HG03575 (cell line): ENCODE measurements at regions not wholly inside any gene's neighbourhood (a gene's known extent, or its start where the extent isn't known, plus 50 kb on each side); places are given as distances from the start of the nearest gene placed in this dataset.
"Not testable (repeated sequence)": the region's sequence is repeated elsewhere in the genome, so short reads cannot be mapped to it uniquely, and the experiment has no call there.

Source experiments
- ATAC-seq: cut with Tn5 transposase; IDR thresholded peaks from one replicate; pipeline ENCODE4 v1.9.1; 2021; ENCODE audit not compliant: unreplicated experiment, insufficient number of reproducible peaks, low FRiP score; ENCODE audit errors: extremely low read depth

DNA sequence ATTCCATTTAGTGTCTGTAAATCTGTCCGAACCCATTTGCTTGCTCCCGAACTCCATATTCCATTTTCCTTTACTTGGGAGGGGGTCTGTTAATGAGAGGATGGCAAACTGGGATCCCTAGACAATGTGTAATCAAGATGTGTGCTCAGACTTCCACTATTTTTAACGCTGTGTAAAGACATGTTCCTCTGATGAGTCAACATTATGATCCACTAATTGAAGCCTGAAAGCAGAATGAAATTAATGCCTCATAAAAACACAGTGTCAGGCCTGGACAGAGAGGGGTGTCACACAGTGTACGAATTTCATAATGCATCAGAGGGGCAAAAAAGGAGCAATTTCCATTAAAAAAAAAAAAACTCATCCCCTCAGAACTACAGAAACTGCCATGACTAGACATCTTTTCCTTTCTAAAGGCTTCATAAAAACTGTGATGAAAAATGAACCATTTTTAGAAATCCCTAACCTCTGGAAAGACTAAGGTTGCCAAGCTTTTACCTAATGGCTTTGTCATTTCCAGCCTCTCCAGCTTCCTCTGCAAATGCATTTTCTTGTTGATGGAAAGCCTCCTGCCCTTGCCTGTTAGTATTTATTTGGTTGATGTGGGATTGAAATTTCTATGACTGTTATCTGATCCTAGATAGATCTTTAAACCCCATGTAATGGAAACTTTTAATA is 209.2 kb upstream of the DCC start:
- ATAC-seq = no peak

DNA sequence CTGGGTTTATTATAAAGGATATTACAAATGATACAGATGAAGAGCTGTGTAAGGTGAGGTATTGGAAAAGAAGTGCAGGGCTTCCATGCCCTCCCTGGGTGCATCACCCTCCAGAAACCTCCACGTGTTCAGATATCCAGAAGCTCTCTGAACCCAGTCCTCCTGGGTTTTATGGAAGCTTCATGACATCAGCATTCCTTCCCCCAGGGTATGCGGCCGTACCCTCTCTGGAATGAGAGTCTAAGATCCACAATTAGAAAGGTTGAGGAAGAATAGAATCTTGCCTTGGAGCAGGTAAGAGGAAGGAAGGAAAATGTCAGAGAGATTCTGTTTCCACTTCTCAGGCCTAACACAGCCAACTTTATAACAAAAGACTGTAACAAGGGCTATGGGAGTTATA is 208.2 kb upstream of the DCC start:
- ATAC-seq = no peak

DNA sequence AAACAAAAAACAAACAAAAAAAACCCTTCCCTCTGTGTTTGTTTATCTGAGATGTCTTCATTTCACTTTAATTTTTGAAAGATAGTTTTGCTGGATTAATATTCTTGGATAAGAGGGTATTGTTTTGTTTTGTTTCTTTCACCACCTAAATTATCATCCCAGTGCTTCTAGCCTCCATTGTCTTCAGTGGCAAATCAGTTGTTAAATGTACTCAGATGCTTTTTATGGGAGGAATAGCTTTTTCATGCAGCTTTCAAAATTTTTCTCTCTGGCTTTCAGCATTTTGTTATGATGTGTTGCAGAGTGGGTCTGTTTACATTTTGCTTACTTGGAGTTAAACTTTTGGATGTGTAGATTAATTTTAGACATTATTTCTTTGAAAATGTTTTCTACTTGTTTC is 203.5 kb upstream of the DCC start:
- ATAC-seq = no peak

DNA sequence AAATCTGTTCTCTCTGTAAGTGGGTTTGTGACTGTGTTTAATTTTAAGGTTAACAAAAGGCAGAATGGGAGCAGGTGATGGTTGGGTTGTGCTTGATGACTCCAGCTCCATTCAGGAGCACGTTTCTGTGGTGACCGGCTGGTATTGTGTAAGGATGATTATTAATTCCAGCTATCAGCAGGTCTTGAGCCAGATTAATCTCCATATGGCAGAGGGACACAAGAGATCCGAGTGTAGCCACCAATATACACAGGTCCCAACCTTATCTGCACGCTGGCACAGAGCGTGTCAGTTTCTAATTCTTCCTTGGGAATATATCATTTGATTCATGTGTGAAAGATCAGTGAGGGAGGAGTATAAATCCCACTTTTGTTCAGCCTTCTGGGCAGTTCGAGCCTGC is 199.0 kb upstream of the DCC start:
- no peak for ATAC-seq

DNA sequence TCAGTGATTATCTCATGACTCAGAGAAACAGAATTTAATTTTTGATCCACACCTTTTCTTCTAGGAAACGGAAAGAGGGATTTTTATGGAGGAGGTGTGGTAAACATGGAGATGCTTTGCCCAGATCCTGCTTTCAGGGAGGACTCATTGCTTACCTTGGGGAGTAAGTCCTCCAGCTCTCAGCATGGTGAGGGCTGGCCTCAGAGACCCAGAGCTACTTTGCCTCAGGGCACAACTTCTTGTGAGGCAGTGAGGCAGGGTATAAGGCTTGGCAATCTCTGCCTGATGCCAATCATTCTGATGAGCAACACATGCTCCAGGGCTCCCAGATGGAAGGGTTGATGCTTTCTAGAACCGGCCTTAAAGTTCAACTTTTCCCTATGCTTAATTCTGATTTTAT is 189.9 kb upstream of the DCC start:
- ATAC-seq = no peak

DNA sequence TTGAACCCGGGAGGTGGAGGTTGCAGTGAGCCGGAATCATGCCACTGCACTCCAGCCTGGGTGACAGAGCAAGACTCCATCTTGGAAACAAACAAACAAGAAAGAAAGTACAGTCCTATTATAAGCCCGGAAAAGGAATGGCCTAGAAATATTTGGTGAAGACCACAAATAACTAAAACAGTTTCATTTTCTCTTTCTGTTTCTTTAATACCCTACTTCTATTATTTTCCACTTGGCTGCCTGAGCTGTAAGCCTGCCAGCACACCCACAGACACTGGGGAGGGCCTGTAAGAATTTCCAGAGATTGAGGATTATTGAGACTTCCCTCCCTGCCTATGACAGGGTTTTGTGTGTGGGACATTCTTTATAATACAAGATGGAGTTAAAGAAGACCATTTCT is 188.0 kb upstream of the DCC start:
- ATAC-seq = no peak

DNA sequence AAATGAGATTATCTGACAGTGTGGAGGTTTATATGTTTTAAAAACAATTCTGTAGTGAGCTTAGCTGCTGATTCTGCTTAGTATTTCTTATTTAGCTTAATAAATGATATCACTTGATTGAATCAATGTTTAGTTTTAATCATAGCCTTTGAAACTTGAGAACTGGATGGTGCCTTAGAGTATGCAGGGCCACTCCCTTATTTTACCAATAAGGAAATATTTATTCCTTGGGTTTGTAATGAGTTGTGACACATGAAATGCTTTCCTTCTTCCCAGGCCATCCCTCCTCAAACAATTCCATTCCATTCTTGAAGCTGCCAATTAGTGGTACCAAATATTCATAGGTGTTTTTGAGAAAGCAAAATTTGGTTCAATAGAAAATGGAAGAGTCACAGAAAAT is 183.8 kb upstream of the DCC start:
- no peak for ATAC-seq

DNA sequence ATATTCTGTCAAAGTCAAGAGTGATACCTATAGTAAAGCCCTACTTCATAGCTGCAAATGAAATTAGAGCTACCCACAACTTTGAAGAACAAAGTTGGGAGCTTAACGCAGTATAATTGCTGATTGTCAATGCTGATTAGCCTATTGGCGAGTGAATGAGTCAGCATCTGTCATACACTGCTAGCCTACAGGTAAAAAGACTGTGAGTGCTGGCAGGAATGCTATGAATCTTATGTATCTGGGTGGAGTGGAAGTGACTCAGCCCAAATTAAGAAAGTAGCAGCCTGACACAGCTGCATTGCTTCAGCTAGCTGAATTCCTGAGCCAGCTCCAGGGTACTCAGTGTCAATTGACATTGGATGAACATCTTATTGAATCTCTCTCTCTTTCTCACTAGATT is 179.4 kb upstream of the DCC start:
- ATAC-seq = no peak

DNA sequence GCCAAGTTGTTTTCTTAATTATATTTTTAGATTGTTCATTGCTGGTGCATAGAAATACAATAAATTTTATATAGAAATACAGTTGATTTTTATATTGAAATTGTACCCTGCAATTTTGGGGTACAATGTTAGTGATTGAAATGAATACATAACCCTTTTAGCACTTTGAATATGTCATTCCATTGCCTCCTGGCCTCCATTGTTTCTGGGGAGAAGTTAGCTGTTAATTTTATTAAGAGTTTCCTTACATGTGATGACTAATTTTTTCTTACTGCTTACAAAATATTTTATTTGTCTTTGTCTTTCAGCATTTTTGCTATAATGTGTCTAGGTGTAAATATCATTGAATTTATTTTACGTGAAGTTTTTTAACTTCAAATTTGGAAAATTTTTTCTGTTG is 176.5 kb upstream of the DCC start:
- no peak for ATAC-seq

DNA sequence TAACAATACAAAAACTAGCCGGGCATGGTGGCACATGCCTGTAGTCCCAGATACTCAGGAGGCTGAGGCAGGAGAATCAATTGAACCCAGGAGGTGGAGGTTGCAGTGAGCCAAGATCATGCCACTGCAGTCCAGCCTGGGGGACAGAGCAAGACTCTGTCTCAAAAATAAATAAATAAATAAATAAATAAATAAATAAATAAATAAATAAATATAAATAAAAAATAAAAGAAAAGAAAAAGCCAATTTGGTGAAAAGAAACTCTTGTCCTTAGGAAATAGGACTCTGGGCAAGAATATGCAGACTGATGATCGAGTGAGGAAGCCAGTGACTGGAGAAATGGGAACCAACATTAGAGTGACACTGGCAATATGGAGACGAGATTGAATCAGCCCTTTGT is 171.9 kb upstream of the DCC start:
- ATAC-seq = not testable (repeated sequence)

DNA sequence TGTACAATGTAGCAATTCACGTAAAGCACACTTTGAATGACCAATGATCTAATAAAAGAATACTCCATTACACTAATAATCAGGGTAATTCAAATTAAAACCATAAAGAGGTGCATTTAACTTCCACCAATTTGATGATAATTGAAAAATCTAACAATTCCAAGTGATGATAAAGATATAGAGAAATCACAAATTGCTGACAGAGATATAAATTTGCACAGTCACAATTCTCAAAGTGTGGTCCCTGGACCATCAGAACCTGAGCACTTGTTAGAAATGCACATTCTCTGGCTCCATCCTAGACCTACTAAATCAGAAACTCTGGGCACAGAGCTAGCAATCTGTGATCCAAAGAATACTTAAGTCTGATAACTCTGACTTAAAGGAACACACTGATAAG is 165.8 kb upstream of the DCC start:
- ATAC-seq = no peak

DNA sequence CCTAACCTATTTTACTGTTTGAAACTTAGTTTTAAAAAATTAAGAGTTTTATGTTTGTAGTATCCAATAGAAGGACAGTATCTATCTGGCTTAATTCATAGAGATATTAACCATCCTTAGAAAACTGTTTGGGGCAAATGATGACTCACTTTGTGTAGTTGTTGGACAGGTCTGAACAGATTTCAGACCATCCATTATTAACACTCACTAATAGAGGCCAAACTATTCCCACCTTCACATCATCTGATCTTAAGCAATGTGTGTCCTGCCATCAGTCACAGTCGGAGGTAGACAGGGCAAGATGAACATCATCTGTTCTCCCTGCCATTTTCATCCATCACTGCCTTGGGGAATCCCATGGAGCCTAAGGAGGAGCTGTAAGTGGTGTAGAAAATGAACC is 164.6 kb upstream of the DCC start:
- no peak for ATAC-seq

DNA sequence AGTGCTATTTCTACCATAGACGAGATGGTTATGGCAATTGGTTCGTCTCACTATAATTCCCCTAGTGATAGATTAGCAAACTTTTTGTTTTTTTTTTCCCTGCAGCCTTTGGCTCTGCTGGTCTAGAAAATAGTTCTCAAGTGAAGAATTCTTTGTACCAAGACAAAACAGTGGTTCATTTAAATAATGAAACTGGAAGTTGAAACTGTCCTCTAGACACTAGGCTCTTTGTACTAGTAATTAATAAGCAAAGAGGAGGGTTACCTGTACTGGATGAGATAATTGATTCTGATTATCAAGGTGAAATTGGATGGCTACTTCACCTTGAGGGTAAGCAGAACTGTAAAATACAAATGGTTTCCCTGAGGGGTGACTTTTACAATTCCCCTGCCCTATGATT is 156.9 kb upstream of the DCC start:
- no peak for ATAC-seq

DNA sequence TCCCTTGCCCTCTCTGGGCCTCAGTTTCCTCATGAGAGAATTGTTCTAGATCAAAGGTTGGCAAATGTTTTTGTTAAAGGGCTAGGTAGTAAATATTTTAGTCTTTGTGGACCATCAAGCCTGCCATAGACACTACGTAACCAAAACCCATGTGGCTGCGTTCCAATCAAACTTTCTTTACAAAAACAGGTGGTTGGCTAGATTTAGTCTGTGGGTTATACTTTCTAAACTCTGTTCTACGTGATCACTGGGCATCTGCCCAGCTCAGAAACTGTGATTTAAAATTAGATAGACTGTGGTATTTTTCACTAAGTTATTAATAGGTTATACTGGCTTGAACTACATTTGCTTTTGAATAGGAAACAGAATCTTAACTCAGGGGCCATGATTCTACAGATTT is 149.8 kb upstream of the DCC start:
- no peak for ATAC-seq

DNA sequence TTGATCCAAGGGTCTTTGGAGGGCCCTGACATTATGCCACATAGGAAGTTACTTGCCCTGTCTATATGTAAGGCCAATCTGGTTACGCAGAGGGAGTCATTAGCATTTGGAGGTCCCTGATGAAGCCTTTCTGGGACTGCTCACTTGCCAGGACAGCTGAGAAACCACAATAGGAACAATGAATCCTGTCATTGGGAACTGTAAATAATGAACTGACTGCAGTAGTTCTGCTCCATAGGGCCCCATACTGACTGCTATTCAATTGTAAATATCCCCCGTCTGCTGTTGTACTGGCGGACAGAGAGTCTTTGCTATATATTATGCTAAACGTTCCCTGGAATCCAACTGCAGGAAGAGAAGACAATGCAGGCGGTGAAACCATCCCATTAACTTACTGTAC is 149.4 kb upstream of the DCC start:
- ATAC-seq = no peak

DNA sequence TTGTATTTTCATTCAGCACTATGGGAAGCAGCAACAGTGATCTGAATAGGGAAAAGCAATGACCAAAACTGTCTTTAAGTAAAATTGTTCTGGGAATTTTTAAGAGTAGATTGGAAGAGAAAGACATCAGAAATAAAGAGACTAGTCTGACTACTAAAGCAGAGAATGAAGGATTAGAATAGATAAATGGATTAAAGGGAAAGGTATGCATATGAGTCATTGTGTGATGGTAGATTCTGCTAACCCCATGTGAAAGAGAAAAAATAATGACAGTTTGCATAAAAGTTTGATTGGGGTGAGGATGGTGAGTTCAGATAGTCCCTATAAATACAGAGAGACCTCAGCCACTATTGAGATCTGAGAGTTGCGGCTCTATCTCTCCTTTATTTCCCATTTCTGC is 139.6 kb upstream of the DCC start:
- ATAC-seq = no peak

DNA sequence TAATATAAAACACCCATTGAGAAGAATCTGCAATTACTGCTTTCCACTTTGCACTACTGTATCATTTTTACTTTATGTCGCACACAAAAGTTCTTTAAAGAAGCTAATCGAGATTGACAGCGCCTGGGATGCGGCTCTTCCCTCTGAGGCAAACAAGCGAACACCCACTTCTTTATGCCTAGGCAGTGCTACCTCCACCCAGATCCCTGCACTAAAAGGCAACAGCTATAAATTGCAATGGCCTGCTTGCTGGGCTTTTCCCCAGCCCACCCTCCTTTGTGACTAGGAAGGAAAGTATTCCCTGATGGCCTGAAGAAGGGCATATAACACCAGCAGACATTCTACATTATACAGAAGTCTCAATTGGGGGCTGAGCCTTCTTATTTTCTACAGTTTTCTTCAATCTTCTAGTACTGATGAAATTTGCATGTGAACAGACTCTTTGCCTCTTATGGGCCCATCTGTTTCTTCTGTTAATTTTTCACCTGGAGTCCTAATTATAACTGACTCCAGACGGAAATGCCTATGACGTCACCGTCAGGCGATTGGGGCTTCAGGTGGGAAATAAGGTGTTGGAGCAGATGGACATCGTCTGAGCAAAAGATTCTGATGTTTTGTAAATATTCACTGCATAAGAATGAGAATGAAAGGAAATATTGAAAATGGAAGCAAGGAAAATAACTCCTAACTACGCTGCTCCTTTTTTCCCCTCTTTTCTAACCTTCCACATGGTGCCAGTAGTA is 138.9 kb upstream of the DCC start:
- no peak for ATAC-seq

DNA sequence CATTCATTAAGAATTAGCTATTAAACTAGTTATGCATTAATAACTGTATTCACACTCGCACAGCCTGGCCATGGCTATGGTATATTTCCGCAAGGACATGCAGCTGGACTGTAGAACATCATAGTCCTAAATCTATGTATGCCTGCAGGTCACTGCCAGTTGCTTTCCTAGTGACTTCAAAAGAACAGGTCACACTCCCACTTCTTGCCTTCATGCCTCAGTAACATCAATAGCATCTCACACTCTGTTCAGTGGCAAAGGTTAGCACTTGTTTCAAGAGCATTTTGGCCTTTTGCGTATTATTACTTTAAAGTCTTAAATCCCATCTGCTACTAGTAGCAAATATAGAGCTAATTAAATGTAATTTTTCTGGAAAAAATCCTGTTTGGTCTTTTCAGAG is 131.4 kb upstream of the DCC start:
- ATAC-seq = no peak

DNA sequence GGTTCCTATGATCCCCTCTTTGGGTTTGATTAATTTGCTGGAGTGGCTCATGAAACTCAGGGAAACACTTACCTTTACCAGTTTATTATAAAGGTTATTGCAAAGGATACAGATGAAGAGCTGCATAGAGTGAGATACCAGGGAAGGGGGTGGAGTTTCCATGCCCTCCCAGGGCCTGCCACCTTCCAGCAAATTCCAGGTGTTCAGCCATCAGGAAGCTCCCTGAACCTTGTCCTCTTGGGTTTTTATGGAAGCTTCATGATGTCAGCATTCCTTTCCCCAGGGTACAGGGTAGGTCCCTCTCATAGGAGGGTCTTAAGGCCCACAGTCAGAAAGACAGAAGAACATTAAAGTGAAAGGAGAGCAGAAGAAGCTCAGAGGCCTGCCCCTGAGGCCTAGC is 123.9 kb upstream of the DCC start:
- no peak for ATAC-seq

DNA sequence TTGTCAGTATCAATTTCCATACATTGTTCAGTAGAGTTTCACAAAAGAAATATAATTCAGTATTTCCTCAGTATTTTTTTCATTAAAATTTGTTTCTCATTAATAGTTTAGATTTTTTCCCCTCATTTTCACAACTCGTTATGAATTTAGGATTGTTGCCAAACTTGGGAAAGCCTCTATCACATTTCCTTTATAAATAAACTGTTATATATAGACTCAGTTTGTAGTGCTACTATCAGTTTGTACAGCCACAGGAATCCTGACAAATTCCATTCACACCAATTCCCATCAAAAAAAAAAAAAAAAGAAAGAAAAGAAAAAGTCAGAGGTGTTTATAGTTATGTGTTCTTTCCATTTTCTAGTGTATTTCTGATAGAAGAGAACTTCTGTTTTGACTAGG is 123.3 kb upstream of the DCC start:
- no peak for ATAC-seq

DNA sequence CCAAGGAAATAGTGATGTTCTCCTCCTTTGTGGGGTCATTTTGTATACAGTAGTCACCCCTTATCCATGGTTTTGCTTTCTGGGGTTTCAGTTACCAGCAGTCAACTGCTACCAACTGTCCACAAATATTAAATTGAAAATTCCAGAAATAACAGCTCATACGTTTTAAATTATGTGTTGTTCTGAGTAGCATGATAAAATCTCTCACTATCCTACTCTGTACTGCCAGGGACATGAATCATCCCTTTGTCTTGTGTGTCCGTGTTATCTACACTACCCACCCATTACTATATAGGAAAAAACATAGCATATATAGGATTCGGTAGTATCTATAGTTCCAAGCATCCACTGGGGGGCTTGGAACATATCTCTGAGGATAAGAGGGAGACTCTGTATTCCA is 120.9 kb upstream of the DCC start:
- ATAC-seq = no peak
